PC-9 (cell line): ENCODE measurements at regions not wholly inside any gene's neighbourhood (a gene's known extent, or its start where the extent isn't known, plus 50 kb on each side); places are given as distances from the start of the nearest gene placed in this dataset.
"Not testable (repeated sequence)": the region's sequence is repeated elsewhere in the genome, so short reads cannot be mapped to it uniquely, and the experiment has no call there.

Source experiments
- BruUV-seq: library from RNA; stranded (reverse); fragments of 400-500 nt; replicated peaks from 2 replicates; lab custom pipeline; 2021; lab: Mats Ljungman, UMichigan
- CTCF ChIA-PET: fragments of 300-600 bp; sonication (Branson Sonifier 250); formaldehyde crosslinking; loops from one replicate; lab custom pipeline; 2022; ENCODE audit warnings: antibody characterized with exemption; lab: Charles Lee
- POLR2A ChIA-PET: fragments of 300-600 bp; sonication (Branson Sonifier 250); formaldehyde crosslinking; loops from one replicate; lab custom pipeline; 2022; ENCODE audit warnings: antibody characterized with exemption; ENCODE audit not compliant: unreplicated experiment; lab: Charles Lee
- DNase-seq, 2 experiments: peaks; one replicate each; pipeline versions ENCODE4 v3.0.0 to v3.0.0-alpha.2; 2015 to 2022; ENCODE audit warnings: mixed read lengths in 1 of 2
- H2AFZ ChIP-seq: fragments of 200-600 bp; sonication (generic); 2 replicates; pipeline ENCODE4 v1.8.1; 2017; ENCODE audit warnings: antibody characterized with exemption
- H3F3A ChIP-seq: fragments of 200-600 bp; sonication (generic); 2 replicates; pipeline ENCODE4 v1.8.1; 2017; ENCODE audit warnings: antibody characterized with exemption, mild to moderate bottlenecking, low read depth; ENCODE audit not compliant: insufficient read depth
- H3K27ac ChIP-seq: fragments of 200-600 bp; sonication (generic); 2 replicates; pipeline ENCODE4 v1.6.1; 2016; ENCODE audit warnings: mixed run types
- H3K27me3 ChIP-seq: fragments of 200-600 bp; sonication (generic); 2 replicates; pipeline ENCODE4 v1.6.1; 2016; ENCODE audit warnings: low read depth, mixed run types; ENCODE audit not compliant: insufficient read depth
- H3K36me3 ChIP-seq: fragments of 200-600 bp; sonication (generic); 2 replicates; pipeline ENCODE4 v1.6.1; 2016; ENCODE audit warnings: low read depth, mixed run types
- H3K4me1 ChIP-seq: fragments of 200-600 bp; sonication (generic); replicated peaks from 2 replicates; pipeline ENCODE4 v1.6.1; 2016; ENCODE audit warnings: mixed run types; ENCODE audit not compliant: insufficient read depth
- H3K4me2 ChIP-seq: fragments of 200-600 bp; sonication (generic); 2 replicates; pipeline ENCODE4 v1.6.1; 2017; ENCODE audit warnings: mixed run types
- H3K4me3 ChIP-seq: fragments of 200-600 bp; sonication (generic); 2 replicates; pipeline ENCODE4 v1.6.1; 2016; ENCODE audit warnings: mixed run types
- H3K79me2 ChIP-seq: fragments of 200-600 bp; sonication (generic); 2 replicates; pipeline ENCODE4 v1.6.1; 2017; ENCODE audit warnings: low read depth, mixed run types
- H3K9me2 ChIP-seq: fragments of 200-600 bp; sonication (generic); 2 replicates; pipeline ENCODE4 v1.8.1; 2017; ENCODE audit warnings: mild to moderate bottlenecking; ENCODE audit not compliant: insufficient read depth
- H3K9me3 ChIP-seq: fragments of 200-600 bp; sonication (generic); 2 replicates; pipeline ENCODE4 v1.8.1; 2016; ENCODE audit warnings: low read depth; ENCODE audit not compliant: insufficient read depth
- H4K20me1 ChIP-seq: fragments of 200-600 bp; sonication (generic); 2 replicates; pipeline ENCODE4 v1.8.1; 2017; ENCODE audit not compliant: insufficient read depth
- CTCF ChIP-seq: fragments of 200-600 bp; sonication (generic); conservative IDR thresholded peaks from 2 replicates; pipeline ENCODE4 v1.6.1; 2017; ENCODE audit warnings: mixed run types, antibody characterized with exemption, mild to moderate bottlenecking, moderate library complexity
- EZH2 ChIP-seq: fragments of 200-600 bp; sonication (generic); IDR thresholded peaks from 2 replicates; pipeline ENCODE4 v1.8.0; 2017; ENCODE audit warnings: antibody characterized with exemption, low read depth
- intact Hi-C: fragments of 100-400 bp; cut with micrococcal nuclease; formaldehyde crosslinking; loops from one replicate; pipeline ENCODE4 v1.10.0; 2022; ENCODE audit not compliant: unreplicated experiment

GRCh38 chrX:74195120-74195519 is 108.9 kb upstream of the ZCCHC13 start:
- intact Hi-C loops = no loop called here
- POLR2A ChIA-PET = no interaction called here
- Histone ChIP-seq H3K27me3 (no peaks in the 10 kb centered on the region), H3K4me1 (no peaks in the 10 kb centered on the region), H3K9me2 (no peaks in the 10 kb centered on the region), H3F3A (no peaks in the 10 kb centered on the region), H3K79me2 (no peaks in the 10 kb centered on the region), H3K27ac (no peak overlapping the region), H3K36me3 (0 out of 2 replicates have a peak, but pooled peaks cover 4% of the 10 kb centered on the region), H2AFZ (no peak overlapping the region), H4K20me1 (no peaks in the 10 kb centered on the region), H3K9me3 (no peaks in the 10 kb centered on the region; the same call in 1 of the 2 replicates), H3K4me2 (no peak overlapping the region), H3K4me3 (no peak overlapping the region)
- DNase-seq = no peak
- TF ChIP-seq CTCF = no peak
- no peak for TF ChIP-seq EZH2
- CTCF ChIA-PET = no interaction called here
- BruUV-seq = no TSS peak

- BruUV-seq = no TSS peak
- TF ChIP-seq EZH2 (no peak), CTCF (no peak)
- ChIA-PET POLR2A (no interaction called here), CTCF (no interaction called here)
- no peak overlapping the region for H3K27ac ChIP-seq
- H3K27me3 ChIP-seq = no peaks in the 10 kb centered on the region
- DNase-seq = no peak
- H3K4me2 ChIP-seq = no peak overlapping the region
- H3K4me1 ChIP-seq = no peaks in the 10 kb centered on the region
- no peaks in the 10 kb centered on the region for H3K36me3 ChIP-seq
- H3F3A ChIP-seq = no peaks in the 10 kb centered on the region
- H3K9me3 ChIP-seq = no peaks in the 10 kb centered on the region; the same call in 1 of the 2 replicates
- no peak overlapping the region for H2AFZ ChIP-seq
- H3K4me3 ChIP-seq = no peak overlapping the region
- no peaks in the 10 kb centered on the region for H3K79me2 ChIP-seq
- no peaks in the 10 kb centered on the region for H4K20me1 ChIP-seq
- H3K9me2 ChIP-seq = no peaks in the 10 kb centered on the region
- intact Hi-C loops = no loop called here
These were observed 116.8 kb upstream of the ZCCHC13 start for GRCh38 chrX:74187211-74187610.

GRCh38 chrX:74183047-74183446 is 120.9 kb upstream of the ZCCHC13 start:
- H4K20me1 ChIP-seq, BruUV-seq, POLR2A ChIA-PET, DNase-seq, H3F3A ChIP-seq, H3K4me1 ChIP-seq, H3K27me3 ChIP-seq, H3K9me2 ChIP-seq, CTCF ChIA-PET, H3K4me3 ChIP-seq, H2AFZ ChIP-seq, H3K27ac ChIP-seq, intact Hi-C loops, H3K36me3 ChIP-seq, H3K79me2 ChIP-seq, H3K9me3 ChIP-seq, H3K4me2 ChIP-seq: not testable (repeated sequence)

- H3K27ac ChIP-seq, H3K4me1 ChIP-seq, H3F3A ChIP-seq, intact Hi-C loops, H3K27me3 ChIP-seq, H3K4me3 ChIP-seq, CTCF ChIA-PET, H3K79me2 ChIP-seq, H4K20me1 ChIP-seq, H3K9me2 ChIP-seq, H3K36me3 ChIP-seq, H2AFZ ChIP-seq, BruUV-seq, H3K4me2 ChIP-seq, H3K9me3 ChIP-seq: not testable (repeated sequence)
- POLR2A ChIA-PET = interaction anchor here (0.7 kb wide), 1 partner anchor 322 kb away, joined by 5 read pairs; no protein-coding TSS in a partner anchor
- DNase-seq = peak; percentile 3 to 36
These were observed 122.0 kb upstream of the ZCCHC13 start for GRCh38 chrX:74181976-74182375.
